22Rv1 (cell line): ENCODE measurements at regions not wholly inside any gene's neighbourhood (a gene's known extent, or its start where the extent isn't known, plus 50 kb on each side); places are given as distances from the start of the nearest gene placed in this dataset.

ENCODE experiments used
- CTCF ChIP-seq: fragments of 450-650 bp; IDR thresholded peaks from 2 replicates; pipeline ENCODE4 v1.5.1; 2017; ENCODE audit warnings: mild to moderate bottlenecking
- ZFX ChIP-seq: fragments of 450-650 bp; IDR thresholded peaks from 2 replicates; pipeline ENCODE4 v1.6.1; 2017; ENCODE audit warnings: antibody characterized with exemption, borderline replicate concordance

- TF ChIP-seq CTCF (no peak), ZFX (no peak)
Measured at GRCh38 chr3:59277201-59277600, 227.4 kb upstream of the CFAP20DC start.
